CD4-positive, alpha-beta T cell (primary cell): ENCODE measurements at regions not wholly inside any gene's neighbourhood (a gene's known extent, or its start where the extent isn't known, plus 50 kb on each side); places are given as distances from the start of the nearest gene placed in this dataset.

Experiments
- ATAC-seq: fragments of 200-7000 bp; cut with Tn5 transposase; one replicate; pipeline ENCODE4 v1.10.0; 2022; ENCODE audit warnings: mild to moderate bottlenecking; ENCODE audit not compliant: poor library complexity
- CTCF ChIA-PET: fragments of 350-600 bp; sonication (Branson Sonifier 250); formaldehyde crosslinking; loops from one replicate; lab custom pipeline; 2021; ENCODE audit warnings: antibody characterized with exemption, inconsistent platforms; lab: Charles Lee
- POLR2A ChIA-PET: fragments of 350-600 bp; sonication (Branson Sonifier 250); formaldehyde crosslinking; loops from one replicate; lab custom pipeline; 2021; ENCODE audit warnings: antibody characterized with exemption, inconsistent platforms; lab: Charles Lee
- DNase-seq, 14 experiments: peaks; one replicate each; pipeline ENCODE4 v3.0.0-alpha.2; 2013 to 2020; ENCODE audit warnings: mixed read lengths in 2 of 14
- H3K27ac ChIP-seq, 2 donors: one replicate each; pipeline versions ENCODE4 v1.5.1 to v1.7.0; 2013; ENCODE audit warnings: low read length in 2 of 2, low read depth in 1 of 2, mild to moderate bottlenecking in 1 of 2
- H3K27me3 ChIP-seq, 2 experiments: 1 replicate in 1 of 2; 2 replicates in 1 of 2; pipeline versions ENCODE4 v1.6.1 to v1.7.0; 2013; ENCODE audit warnings: low read length in 2 of 2, control low read depth in 1 of 2, mild to moderate bottlenecking in 1 of 2, moderate library complexity in 1 of 2; ENCODE audit not compliant: insufficient read depth in 2 of 2, control insufficient read depth in 1 of 2
- H3K36me3 ChIP-seq: one replicate; pipeline ENCODE4 v1.6.1; 2013; ENCODE audit warnings: low read length, control low read depth; ENCODE audit not compliant: insufficient read depth
- H3K4me1 ChIP-seq: one replicate; pipeline ENCODE4 v1.6.1; 2013; ENCODE audit warnings: low read length, control low read depth; ENCODE audit not compliant: insufficient read depth
- H3K4me3 ChIP-seq: one replicate; pipeline ENCODE4 v1.5.1; 2013; ENCODE audit warnings: mild to moderate bottlenecking, low read length, moderate library complexity
- H3K9me3 ChIP-seq, 2 experiments: 1 replicate in 1 of 2; 2 replicates in 1 of 2; pipeline versions ENCODE4 v1.6.1 to v1.7.0; 2013; ENCODE audit warnings: low read length in 2 of 2, mild to moderate bottlenecking in 2 of 2, control low read depth in 1 of 2, moderate library complexity in 1 of 2; ENCODE audit not compliant: control insufficient read depth in 1 of 2, insufficient read depth in 1 of 2
- H3K27ac Mint-ChIP-seq: one replicate; pipeline ENCODE4 v1.8.0; 2020; ENCODE audit warnings: mixed read lengths
- H3K27me3 Mint-ChIP-seq: one replicate; pipeline ENCODE4 v1.8.0; 2021; ENCODE audit warnings: mixed read lengths
- H3K36me3 Mint-ChIP-seq: one replicate; pipeline ENCODE4 v1.8.0; 2021; ENCODE audit warnings: low read depth, mixed read lengths
- H3K4me1 Mint-ChIP-seq: one replicate; pipeline ENCODE4 v1.8.0; 2021; ENCODE audit warnings: low read depth, mixed read lengths
- H3K4me3 Mint-ChIP-seq: one replicate; pipeline ENCODE4 v1.8.0; 2020; ENCODE audit warnings: mild to moderate bottlenecking, mixed read lengths
- H3K9me3 Mint-ChIP-seq: one replicate; pipeline ENCODE4 v1.8.0; 2020; ENCODE audit warnings: mixed read lengths
- intact Hi-C, 2 experiments: fragments of 100-400 bp; cut with DNase I in 1 of 2; cut with micrococcal nuclease in 1 of 2; formaldehyde crosslinking; loops; one replicate each; pipeline versions ENCODE4 v1.15.1 to v1.9.0; 2023 to 2025; cut with DNase I, micrococcal nuclease
- TF ChIP-seq, protein P1 (sequence below): fragments of 200-600 bp; IDR thresholded peaks from one replicate; pipeline ENCODE4 v1.8.0; 2022; ENCODE audit warnings: antibody characterized with exemption, mild to moderate bottlenecking

DNA sequence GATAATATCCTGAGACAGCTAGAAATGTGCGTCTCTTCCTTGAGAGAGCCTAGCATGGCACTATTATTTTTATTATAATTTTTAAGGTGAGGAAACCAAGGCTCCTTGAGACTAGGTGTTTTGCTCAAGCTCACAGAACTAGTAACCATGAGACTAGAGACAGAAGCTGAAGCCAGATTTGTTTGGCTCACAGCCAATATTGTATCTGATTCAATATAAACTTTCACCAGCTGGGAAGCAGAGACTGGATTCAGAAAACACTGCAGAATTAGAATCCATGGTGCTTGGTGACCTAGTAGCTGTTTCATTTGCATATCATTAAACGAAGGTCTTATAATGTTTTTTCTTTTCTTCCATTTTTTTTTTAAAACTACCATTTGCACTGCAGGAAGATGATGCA lies 64.4 kb downstream of the DNAJB9 start:
- POLR2A ChIA-PET, result no interaction called here
- Histone ChIP-seq H3K27me3 (no peaks in the 10 kb centered on the region), H3K36me3 (no peaks in the 10 kb centered on the region), H3K4me1 (no peaks in the 10 kb centered on the region), H3K4me3 (no peak overlapping the region), H3K27ac (no peak overlapping the region), H3K9me3 (no peaks in the 10 kb centered on the region)
- no peaks in the 10 kb centered on the region for H3K4me1 Mint-ChIP-seq
- CTCF ChIA-PET, result no interaction called here
- no peak for ATAC-seq
- H3K27ac Mint-ChIP-seq, result no peak overlapping the region
- peaks cover 5% of the 10 kb centered on the region for H3K27me3 Mint-ChIP-seq
- H3K4me3 Mint-ChIP-seq, result no peak overlapping the region
- no peaks in the 10 kb centered on the region for H3K9me3 Mint-ChIP-seq
- no peak for DNase-seq
- H3K36me3 Mint-ChIP-seq, result no peaks in the 10 kb centered on the region
- TF ChIP-seq, protein P1, sequence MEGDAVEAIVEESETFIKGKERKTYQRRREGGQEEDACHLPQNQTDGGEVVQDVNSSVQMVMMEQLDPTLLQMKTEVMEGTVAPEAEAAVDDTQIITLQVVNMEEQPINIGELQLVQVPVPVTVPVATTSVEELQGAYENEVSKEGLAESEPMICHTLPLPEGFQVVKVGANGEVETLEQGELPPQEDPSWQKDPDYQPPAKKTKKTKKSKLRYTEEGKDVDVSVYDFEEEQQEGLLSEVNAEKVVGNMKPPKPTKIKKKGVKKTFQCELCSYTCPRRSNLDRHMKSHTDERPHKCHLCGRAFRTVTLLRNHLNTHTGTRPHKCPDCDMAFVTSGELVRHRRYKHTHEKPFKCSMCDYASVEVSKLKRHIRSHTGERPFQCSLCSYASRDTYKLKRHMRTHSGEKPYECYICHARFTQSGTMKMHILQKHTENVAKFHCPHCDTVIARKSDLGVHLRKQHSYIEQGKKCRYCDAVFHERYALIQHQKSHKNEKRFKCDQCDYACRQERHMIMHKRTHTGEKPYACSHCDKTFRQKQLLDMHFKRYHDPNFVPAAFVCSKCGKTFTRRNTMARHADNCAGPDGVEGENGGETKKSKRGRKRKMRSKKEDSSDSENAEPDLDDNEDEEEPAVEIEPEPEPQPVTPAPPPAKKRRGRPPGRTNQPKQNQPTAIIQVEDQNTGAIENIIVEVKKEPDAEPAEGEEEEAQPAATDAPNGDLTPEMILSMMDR, result no peak
- intact Hi-C loops, result no loop called here

DNA sequence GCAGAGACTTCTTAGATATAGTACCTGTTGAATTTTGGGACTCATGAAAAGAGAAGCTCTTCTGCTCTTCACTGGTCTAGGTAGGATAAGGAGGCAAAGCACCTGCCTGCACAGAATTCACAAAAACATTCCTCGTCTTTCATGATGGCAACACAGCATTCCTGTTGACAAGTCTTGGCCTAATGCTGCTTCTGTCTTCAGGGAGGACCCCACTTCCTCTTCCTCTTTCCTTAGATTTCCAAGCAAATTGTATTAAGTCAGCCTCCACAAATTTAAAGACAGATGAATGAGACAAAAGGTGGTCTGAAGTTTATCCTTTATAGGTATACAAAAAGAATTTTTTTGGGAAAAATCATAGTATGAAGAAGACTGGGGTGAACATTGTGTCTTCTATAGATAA lies 64.9 kb downstream of the DNAJB9 start:
- ChIA-PET POLR2A (no interaction called here), CTCF (no interaction called here)
- Histone ChIP-seq H3K4me1 (no peaks in the 10 kb centered on the region), H3K27me3 (no peaks in the 10 kb centered on the region), H3K4me3 (no peak overlapping the region), H3K9me3 (no peaks in the 10 kb centered on the region), H3K27ac (no peak overlapping the region), H3K36me3 (no peaks in the 10 kb centered on the region)
- intact Hi-C loops, result no loop called here
- H3K27ac Mint-ChIP-seq, result no peak overlapping the region
- DNase-seq (no peak), ATAC-seq (no peak)
- H3K4me3 Mint-ChIP-seq, result no peak overlapping the region
- TF ChIP-seq, protein P1, result no peak
- H3K4me1 Mint-ChIP-seq, result no peaks in the 10 kb centered on the region
- peaks cover 5% of the 10 kb centered on the region for H3K27me3 Mint-ChIP-seq
- H3K36me3 Mint-ChIP-seq, result no peaks in the 10 kb centered on the region
- H3K9me3 Mint-ChIP-seq, result no peaks in the 10 kb centered on the region

DNA sequence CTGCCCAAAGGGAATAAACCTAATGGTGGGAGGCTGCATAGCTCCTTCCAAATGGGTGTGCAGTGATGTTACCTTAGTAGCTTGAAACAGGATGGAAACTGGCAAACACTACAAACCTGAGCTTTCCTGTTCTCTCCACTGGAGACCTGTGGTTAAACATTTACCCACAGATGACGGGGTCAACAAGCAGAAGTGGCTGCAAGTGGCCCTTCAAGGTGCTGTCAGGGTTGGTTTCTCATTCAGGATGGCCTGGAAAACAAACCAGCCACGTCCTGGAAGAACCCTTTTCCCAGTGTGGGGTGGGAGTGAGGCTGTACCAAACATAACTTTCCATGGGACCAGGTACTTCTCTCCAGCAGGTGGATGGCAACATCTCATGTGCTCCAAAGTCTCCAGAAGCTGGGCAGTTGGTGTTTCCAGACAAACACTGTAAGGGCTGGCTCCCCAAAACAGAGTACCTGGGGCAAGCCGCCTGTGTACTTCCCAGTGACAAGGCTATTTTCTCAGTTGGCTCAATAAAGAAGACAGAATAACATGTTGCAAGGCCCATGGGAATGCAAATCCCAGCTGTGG lies 67.5 kb downstream of the DNAJB9 start:
- H3K9me3 Mint-ChIP-seq, result no peaks in the 10 kb centered on the region
- no peak overlapping the region for H3K4me3 Mint-ChIP-seq
- Histone ChIP-seq H3K9me3 (no peaks in the 10 kb centered on the region), H3K4me3 (no peak overlapping the region), H3K4me1 (no peaks in the 10 kb centered on the region), H3K27me3 (no peaks in the 10 kb centered on the region), H3K36me3 (no peaks in the 10 kb centered on the region), H3K27ac (no peak overlapping the region)
- no peaks in the 10 kb centered on the region for H3K36me3 Mint-ChIP-seq
- H3K27ac Mint-ChIP-seq, result no peak overlapping the region
- CTCF ChIA-PET, result interaction anchor here (1.3 kb wide), 1 partner anchor 29 kb away, joined by 3 read pairs; no protein-coding TSS in a partner anchor
- H3K4me1 Mint-ChIP-seq, result no peaks in the 10 kb centered on the region
- H3K27me3 Mint-ChIP-seq, result peaks cover 5% of the 10 kb centered on the region
- TF ChIP-seq, protein P1, result no peak
- no peak for ATAC-seq
- POLR2A ChIA-PET, result no interaction called here
- DNase-seq, result no peak
- intact Hi-C loops, result no loop called here
